Right lobe of liver (tissue), 4 donors: ENCODE measurements at regions not wholly inside any gene's neighbourhood (a gene's known extent, or its start where the extent isn't known, plus 50 kb on each side); places are given as distances from the start of the nearest gene placed in this dataset.

Source experiments
- CTCF ChIP-seq, 4 donors: fragments of 200-600 bp in 3 of 4; fragments of 450-650 bp in 1 of 4; IDR thresholded peaks; one replicate each; pipeline versions ENCODE4 v1.5.1 to v1.8.0; 2016 to 2022; ENCODE audit warnings: antibody characterized with exemption in 4 of 4, mild to moderate bottlenecking in 2 of 4
- POLR2A ChIP-seq: fragments of 450-650 bp; IDR thresholded peaks from one replicate; pipeline ENCODE4 v1.6.1; 2017; ENCODE audit warnings: antibody characterized with exemption, mild to moderate bottlenecking
- donor health status: DM: no; HTN: no; CAD: no.
- donor health status: DM: no; HTN: no; CAD: no.
- donor health status: DM: no; HTN: yes; CAD: no.

- TF ChIP-seq CTCF (IDR thresholded peaks at IDR 0.05) (no peak), POLR2A (no peak)
These were observed 177.0 kb downstream of the HAPSTR1 start for GRCh38 chr16:9268446-9268845.
